GM10266 (cell line): ENCODE measurements at regions not wholly inside any gene's neighbourhood (a gene's known extent, or its start where the extent isn't known, plus 50 kb on each side); places are given as distances from the start of the nearest gene placed in this dataset.

Source experiments
- DNase-seq: peaks from one replicate; pipeline ENCODE4 v3.0.0; 2012; ENCODE audit errors: extremely low spot score
- CTCF ChIP-seq: IDR thresholded peaks from 2 replicates; pipeline ENCODE4 v1.5.1; 2012; ENCODE audit warnings: mild to moderate bottlenecking, low read depth; ENCODE audit not compliant: control insufficient read depth, insufficient read depth; ENCODE audit errors: missing control alignments

GRCh38 chr6:82015043-82015442, 232.5 kb downstream of the IBTK start:
- DNase-seq, result no peak
- no peak for TF ChIP-seq CTCF

- DNase-seq, result no peak
- no peak for TF ChIP-seq CTCF
Observed at GRCh38 chr6:82013561-82014530, 233.7 kb downstream of the IBTK start.

- TF ChIP-seq CTCF, result peak; percentile 67
- no peak for DNase-seq
Observed at GRCh38 chr6:82006027-82006738, 241.4 kb downstream of the IBTK start.

- no peak for DNase-seq
- no peak for TF ChIP-seq CTCF
Observed at GRCh38 chr6:82000551-82000950, 247.0 kb downstream of the IBTK start.

GRCh38 chr6:81999826-82000225, 247.3 kb upstream of the TENT5A start:
- DNase-seq, result no peak
- no peak for TF ChIP-seq CTCF

GRCh38 chr6:81999270-81999669, 246.8 kb upstream of the TENT5A start:
- no peak for DNase-seq

More at GRCh38 chr6:81999270-81999669, 246.8 kb upstream of the TENT5A start:
- no peak for TF ChIP-seq CTCF
